HEK293T (cell line): ENCODE measurements at regions not wholly inside any gene's neighbourhood (a gene's known extent, or its start where the extent isn't known, plus 50 kb on each side); places are given as distances from the start of the nearest gene placed in this dataset.

Experiments
- ARNT ChIP-seq: fragments of 450-650 bp; IDR thresholded peaks from 2 replicates; pipeline ENCODE4 v1.6.1; 2017; ENCODE audit warnings: mild to moderate bottlenecking
- ELF4 ChIP-seq: fragments of 450-650 bp; IDR thresholded peaks from 2 replicates; pipeline ENCODE4 v1.6.1; 2017; ENCODE audit warnings: antibody characterized with exemption

- TF ChIP-seq ARNT, result no peak
- TF ChIP-seq ELF4, result no peak
Observed at GRCh38 chr2:15860051-15860663, 80.2 kb upstream of the MYCN start.
